HG03135 (cell line): ENCODE measurements at regions not wholly inside any gene's neighbourhood (a gene's known extent, or its start where the extent isn't known, plus 50 kb on each side); places are given as distances from the start of the nearest gene placed in this dataset.
"Not testable (repeated sequence)": the region's sequence is repeated elsewhere in the genome, so short reads cannot be mapped to it uniquely, and the experiment has no call there.

Source experiments
- ATAC-seq: cut with Tn5 transposase; IDR thresholded peaks from one replicate; pipeline ENCODE4 v1.9.1; 2021; ENCODE audit warnings: mild to moderate bottlenecking, moderate library complexity; ENCODE audit not compliant: unreplicated experiment

DNA sequence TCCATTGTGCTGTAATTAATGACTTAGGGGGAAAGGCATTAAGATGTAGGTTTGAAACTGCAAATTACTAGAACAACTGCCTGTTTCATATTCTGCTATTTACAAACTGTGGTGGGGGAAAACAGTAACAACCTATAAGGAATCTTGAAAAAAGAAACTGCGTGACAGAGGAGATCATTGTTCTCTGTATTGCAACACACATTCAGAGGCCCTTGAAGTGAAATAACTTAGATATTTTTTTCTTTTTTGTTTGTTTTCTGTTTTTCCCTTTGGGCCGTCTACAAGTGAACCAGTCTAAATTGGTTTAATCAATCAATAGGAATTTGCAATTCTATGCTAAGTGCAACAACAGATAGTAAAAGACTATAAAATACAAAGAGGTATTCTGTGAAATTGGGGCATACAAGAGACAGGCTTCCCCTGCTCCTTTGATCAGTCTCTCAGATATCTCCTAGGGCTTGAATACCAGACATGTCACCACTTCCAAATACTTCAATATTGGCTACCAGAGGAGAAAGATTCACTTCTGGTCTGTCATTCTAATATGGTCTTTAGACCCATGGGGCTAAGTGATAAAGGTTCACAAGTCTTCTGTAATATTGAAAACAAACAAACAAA, 2055.1 kb upstream of the CELF4 start:
- ATAC-seq, result no peak

DNA sequence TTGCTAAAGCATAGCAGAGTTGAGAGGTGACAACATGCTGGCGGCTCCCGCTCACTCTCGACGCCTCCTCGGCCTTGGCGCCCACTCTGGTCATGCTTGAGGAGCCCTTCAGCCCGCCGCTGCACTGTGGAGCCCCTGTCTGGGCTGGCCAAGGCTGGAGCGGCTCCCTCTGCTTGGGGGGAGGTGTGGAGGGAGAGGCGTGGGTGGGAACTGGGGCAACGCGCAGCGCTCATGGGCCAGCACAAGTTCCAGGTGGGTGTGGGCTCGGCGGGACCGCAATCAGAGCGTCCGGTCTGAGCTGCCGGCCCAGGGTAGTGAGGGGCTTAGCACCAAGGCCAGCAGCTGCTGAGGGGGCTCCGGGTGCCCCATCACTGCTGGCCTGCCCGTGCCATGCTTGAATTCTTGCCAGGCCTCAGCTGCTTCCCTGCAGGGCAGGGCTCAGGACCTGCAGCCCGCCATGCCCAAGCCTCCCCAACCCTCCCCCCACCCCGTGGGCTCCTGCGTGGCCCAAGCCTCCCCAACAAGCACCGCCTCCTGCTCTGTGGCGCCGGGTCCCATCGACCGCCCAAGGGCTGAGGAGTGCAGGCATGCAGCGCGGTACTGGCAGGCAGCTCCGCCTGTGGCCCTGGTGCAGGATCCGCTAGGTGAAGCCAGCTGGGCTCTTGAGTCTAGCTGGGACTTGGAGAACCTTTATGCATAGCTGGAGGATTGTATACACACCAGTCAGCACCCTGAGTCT, 2052.8 kb upstream of the CELF4 start:
- ATAC-seq, result no peak

GRCh38 chr18:39611381-39612100, 2045.9 kb upstream of the CELF4 start:
- no peak for ATAC-seq

- no peak for ATAC-seq
These were observed 2041.4 kb upstream of the CELF4 start for GRCh38 chr18:39607034-39607433.

GRCh38 chr18:39604836-39605235, 2039.2 kb upstream of the CELF4 start:
- no peak for ATAC-seq

GRCh38 chr18:39602131-39602530, 2036.5 kb upstream of the CELF4 start:
- no peak for ATAC-seq

DNA sequence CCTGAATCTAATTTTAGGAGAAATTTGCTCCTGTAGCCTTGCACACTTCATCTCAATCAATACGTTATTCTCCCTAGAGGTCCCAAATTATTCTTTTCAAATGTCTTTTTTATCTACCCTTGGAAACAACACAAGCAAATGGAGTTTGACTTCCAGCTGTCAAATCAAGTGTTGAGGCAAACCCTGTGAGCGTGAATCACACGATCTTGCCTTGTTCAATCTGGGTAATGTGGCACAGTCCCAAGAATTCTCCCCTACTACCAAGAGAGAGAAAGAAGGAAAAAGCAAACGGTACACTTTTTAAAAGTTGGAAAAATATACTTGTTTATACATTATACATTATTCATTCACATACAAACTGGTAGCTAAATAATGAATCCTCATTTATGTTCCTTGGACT, 2035.3 kb upstream of the CELF4 start:
- ATAC-seq, result no peak

GRCh38 chr18:39599251-39599650, 2033.7 kb upstream of the CELF4 start:
- no peak for ATAC-seq

DNA sequence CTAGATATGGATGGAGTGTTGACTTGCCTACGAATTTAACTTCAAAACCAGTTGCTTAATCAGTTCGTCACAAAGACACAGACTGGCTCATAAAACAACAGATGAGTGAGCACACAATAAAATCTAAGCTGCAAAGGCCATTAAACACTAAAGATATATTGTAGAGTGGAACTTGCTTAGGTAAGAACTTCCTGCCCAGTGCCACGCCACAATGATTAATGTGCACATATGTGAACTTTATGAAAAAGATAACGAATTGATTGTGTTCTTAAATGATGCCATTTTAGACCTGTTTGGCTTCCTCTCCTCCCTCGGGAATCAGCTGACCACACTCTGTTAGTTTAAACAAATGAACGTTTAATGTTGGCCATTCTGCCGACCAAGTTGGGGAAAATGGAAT, 2031.3 kb upstream of the CELF4 start:
- no peak for ATAC-seq

GRCh38 chr18:39596221-39596620, 2030.6 kb upstream of the CELF4 start:
- no peak for ATAC-seq

- ATAC-seq, result no peak
These were observed 2028.6 kb upstream of the CELF4 start for GRCh38 chr18:39594206-39594605.

- no peak for ATAC-seq
These were observed 2026.1 kb upstream of the CELF4 start for GRCh38 chr18:39591649-39592048.

DNA sequence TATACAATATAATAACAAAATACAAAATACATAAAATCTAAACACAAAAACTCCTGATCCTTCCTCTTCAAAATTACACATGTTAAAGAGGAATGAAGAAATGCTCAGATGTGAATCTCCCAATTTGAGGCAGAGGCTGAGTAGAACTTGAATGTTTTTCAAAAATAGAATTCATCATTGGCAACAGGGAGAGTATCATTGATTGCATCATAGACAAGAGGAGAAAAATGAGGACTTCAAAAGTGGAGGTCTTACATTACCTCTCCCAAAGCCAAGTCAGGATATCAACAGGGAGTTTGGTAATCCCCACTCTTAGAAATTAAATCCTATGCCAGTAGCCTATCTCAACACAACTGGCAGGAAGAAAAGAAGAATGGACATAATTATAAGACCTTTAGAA, 2023.9 kb upstream of the CELF4 start:
- ATAC-seq, result no peak

GRCh38 chr18:39587586-39587985, 2022.0 kb upstream of the CELF4 start:
- ATAC-seq, result no peak

GRCh38 chr18:39586741-39587140, 2021.1 kb upstream of the CELF4 start:
- ATAC-seq, result no peak

- no peak for ATAC-seq
These were observed 2009.3 kb upstream of the CELF4 start for GRCh38 chr18:39574897-39575296.

DNA sequence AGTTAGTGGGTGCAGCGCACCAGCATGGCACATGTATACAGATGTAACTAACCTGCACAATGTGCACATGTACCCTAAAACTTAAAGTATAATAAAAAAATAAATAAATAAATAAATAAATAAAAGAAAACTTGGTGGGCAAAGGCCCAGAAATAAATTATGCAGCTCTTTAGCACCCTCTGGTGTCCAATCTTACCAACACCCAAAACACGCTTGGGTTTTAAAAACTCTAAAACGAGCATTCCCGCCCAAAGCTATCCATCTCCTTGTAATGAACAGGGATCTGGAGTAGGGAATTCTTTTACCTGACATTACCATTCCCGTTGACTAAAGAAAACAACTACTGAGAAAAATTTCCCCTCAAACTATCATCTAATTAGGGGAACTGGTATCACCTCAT, 2005.9 kb upstream of the CELF4 start:
- no peak for ATAC-seq

DNA sequence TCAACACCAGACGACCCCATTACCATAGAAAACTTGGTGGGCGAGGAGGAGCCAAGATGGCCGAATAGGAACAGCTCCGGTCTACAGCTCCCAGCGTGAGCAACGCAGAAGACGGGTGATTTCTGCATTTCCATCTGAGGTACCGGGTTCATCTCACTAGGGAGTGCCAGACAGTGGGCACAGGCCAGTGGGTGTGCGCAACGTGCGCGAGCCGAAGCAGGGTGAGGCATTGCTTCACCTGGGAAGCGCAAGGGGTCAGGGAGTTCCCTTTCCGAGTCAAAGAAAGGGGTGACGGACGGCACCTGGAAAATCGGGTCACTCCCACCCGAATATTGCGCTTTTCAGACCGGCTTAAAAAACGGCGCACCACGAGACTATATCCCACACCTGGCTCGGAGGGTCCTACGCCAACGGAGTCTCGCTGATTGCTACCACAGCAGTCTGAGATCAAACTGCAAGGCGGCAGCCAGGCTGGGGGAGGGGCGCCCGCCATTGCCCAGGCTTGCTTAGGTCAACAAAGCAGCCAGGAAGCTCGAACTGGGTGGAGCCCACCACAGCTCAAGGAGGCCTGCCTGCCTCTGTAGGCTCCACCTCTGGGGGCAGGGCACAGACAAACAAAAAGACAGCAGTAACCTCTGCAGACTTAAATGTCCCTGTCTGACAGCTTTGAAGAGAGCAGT, 2000.1 kb upstream of the CELF4 start:
- ATAC-seq, result not testable (repeated sequence)

DNA sequence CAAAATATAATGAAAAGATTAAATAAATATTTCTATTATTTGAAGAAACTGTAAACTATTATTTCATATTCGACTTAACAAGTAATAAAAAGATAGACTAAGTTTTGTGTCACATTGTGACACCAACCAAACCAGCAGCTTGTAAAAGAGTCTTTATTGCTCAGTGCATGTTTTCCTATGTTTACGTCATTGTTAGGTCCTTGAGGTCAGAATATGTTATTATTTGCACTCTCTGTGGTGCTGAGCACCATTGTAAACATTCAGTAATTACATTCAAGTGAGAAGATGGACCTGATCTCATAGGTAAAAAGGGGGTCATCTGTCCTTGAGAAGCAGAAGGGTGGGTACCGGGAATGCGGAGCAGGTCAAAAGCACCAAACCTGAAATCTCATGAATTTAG, 1999.1 kb upstream of the CELF4 start:
- no peak for ATAC-seq

- no peak for ATAC-seq
These were observed 1995.5 kb upstream of the CELF4 start for GRCh38 chr18:39561126-39561525.

DNA sequence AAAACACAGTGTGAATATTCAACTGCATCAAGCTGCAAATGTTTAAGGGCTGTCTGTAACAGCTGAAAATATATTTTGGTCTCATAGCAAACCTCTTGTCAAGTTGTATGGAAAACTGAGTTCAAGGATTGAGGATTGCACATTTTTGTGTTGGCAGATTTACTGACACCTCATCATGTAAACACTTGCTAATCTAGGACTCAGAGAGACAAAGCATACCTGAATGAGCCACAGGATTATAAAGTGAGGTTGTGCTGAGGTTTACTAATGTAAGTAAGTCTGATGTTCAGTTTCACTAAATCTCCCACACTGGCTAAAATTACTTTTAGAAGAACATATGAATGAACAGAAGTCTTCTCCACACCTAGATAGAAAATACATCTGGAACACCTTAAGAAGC, 1993.1 kb upstream of the CELF4 start:
- ATAC-seq, result no peak

DNA sequence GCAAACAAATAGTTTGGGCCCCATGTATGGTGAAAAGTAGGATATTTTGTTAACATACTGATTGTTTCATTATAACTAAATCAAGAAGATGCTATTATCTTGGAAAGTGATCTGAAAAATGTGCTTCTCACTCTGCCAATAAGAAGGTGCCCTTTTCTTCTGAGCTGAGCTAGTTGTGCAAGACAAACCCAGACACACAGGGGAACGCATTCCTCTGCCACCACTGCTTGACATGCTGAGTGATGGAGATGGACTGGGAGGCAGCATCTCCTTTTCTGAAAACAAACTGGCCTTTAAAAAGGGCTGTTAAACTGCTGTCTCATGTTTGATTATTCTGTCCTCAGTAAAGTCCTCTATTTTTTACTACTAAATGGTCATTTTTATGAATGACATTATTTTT, 1989.9 kb upstream of the CELF4 start:
- ATAC-seq, result no peak
